Activated CD4-positive, alpha-beta T cell treated with anti-CD3 and anti-CD28 coated beads, Interleukin-2, amount 50 U/mL, for 4 hours (primary cell): ENCODE measurements at regions not wholly inside any gene's neighbourhood (a gene's known extent, or its start where the extent isn't known, plus 50 kb on each side); places are given as distances from the start of the nearest gene placed in this dataset.

Experiments used
- DNase-seq, 2 experiments: peaks; one replicate each; pipeline ENCODE4 v3.0.0-alpha.2; 2020

GRCh38 chr5:167777746-167778145 is 513.7 kb upstream of the WWC1 start:
- no peak for DNase-seq

- DNase-seq = no peak
Measured at GRCh38 chr5:167778228-167778627, 513.2 kb upstream of the WWC1 start.

- DNase-seq = no peak
Measured at GRCh38 chr5:167779644-167780043, 511.8 kb upstream of the WWC1 start.

- no peak for DNase-seq
Measured at GRCh38 chr5:167780177-167780576, 511.3 kb upstream of the WWC1 start.

- DNase-seq = no peak
Measured at GRCh38 chr5:167783145-167783817, 508.2 kb upstream of the WWC1 start.

GRCh38 chr5:167785106-167785505 is 506.3 kb upstream of the WWC1 start:
- no peak for DNase-seq

GRCh38 chr5:167785901-167786300 is 505.5 kb upstream of the WWC1 start:
- DNase-seq = no peak

GRCh38 chr5:167786871-167787578 is 504.4 kb upstream of the WWC1 start:
- DNase-seq = no peak

- DNase-seq = no peak
Measured at GRCh38 chr5:167790045-167790444, 501.4 kb upstream of the WWC1 start.

GRCh38 chr5:167790462-167791260 is 500.8 kb upstream of the WWC1 start:
- no peak for DNase-seq

GRCh38 chr5:167792514-167792913 is 498.9 kb upstream of the WWC1 start:
- DNase-seq = no peak

- no peak for DNase-seq
Measured at GRCh38 chr5:167793700-167794099, 497.7 kb upstream of the WWC1 start.

- DNase-seq = no peak
Measured at GRCh38 chr5:167794121-167794520, 497.3 kb upstream of the WWC1 start.

GRCh38 chr5:167796672-167797071 is 494.8 kb upstream of the WWC1 start:
- no peak for DNase-seq

GRCh38 chr5:167797933-167798332 is 493.5 kb upstream of the WWC1 start:
- DNase-seq = no peak

GRCh38 chr5:167798448-167798847 is 493.0 kb upstream of the WWC1 start:
- DNase-seq = no peak

GRCh38 chr5:167800427-167800826 is 491.0 kb upstream of the WWC1 start:
- no peak for DNase-seq

GRCh38 chr5:167801999-167802398 is 489.4 kb upstream of the WWC1 start:
- DNase-seq = no peak

GRCh38 chr5:167802755-167803431 is 488.6 kb upstream of the WWC1 start:
- DNase-seq = no peak

- DNase-seq = no peak
Measured at GRCh38 chr5:167804512-167805220, 486.8 kb upstream of the WWC1 start.

GRCh38 chr5:167810573-167810972 is 480.9 kb upstream of the WWC1 start:
- no peak for DNase-seq

- DNase-seq = no peak
Measured at GRCh38 chr5:167812871-167813270, 478.6 kb upstream of the WWC1 start.

- DNase-seq = no peak
Measured at GRCh38 chr5:167813389-167813788, 478.1 kb upstream of the WWC1 start.
